ENCODE measurements at regions not wholly inside any gene's neighbourhood (a gene's known extent, or its start where the extent isn't known, plus 50 kb on each side); places are given as distances from the start of the nearest gene placed in this dataset.

DNA sequence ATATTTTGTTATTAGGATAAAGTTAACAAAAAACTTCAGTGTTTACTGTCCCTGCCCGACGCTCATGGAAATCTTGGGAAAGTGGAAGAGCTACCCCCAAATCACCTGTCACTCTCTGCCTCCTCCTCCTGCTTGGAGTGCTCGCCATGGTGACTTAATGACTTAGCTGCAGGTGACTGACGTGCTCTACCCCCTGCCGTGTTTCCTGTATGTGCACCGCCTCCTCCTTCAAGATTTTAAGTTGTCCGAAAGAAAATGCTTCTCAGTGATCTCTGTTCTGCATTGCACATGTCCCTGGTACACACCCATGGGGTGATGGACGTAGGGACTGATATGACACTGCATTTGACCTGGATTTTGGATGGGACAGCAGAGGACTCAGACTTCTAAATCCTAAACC lies 338.8 kb upstream of the SHH start:
- TF ChIP-seq EZH2phosphoT487 (IDR thresholded peaks at IDR 0.05; ENCODE audit: low read depth, severe bottlenecking, unreplicated experiment) = no peak
- TF ChIP-seq, protein P1, sequence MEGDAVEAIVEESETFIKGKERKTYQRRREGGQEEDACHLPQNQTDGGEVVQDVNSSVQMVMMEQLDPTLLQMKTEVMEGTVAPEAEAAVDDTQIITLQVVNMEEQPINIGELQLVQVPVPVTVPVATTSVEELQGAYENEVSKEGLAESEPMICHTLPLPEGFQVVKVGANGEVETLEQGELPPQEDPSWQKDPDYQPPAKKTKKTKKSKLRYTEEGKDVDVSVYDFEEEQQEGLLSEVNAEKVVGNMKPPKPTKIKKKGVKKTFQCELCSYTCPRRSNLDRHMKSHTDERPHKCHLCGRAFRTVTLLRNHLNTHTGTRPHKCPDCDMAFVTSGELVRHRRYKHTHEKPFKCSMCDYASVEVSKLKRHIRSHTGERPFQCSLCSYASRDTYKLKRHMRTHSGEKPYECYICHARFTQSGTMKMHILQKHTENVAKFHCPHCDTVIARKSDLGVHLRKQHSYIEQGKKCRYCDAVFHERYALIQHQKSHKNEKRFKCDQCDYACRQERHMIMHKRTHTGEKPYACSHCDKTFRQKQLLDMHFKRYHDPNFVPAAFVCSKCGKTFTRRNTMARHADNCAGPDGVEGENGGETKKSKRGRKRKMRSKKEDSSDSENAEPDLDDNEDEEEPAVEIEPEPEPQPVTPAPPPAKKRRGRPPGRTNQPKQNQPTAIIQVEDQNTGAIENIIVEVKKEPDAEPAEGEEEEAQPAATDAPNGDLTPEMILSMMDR (IDR thresholded peaks at IDR 0.05; ENCODE audit: poor library complexity) = no peak

Measured in hepatocyte (in vitro differentiated cells).